Epithelial cell of esophagus (primary cell): ENCODE measurements at regions not wholly inside any gene's neighbourhood (a gene's known extent, or its start where the extent isn't known, plus 50 kb on each side); places are given as distances from the start of the nearest gene placed in this dataset.
"Not testable (repeated sequence)": the region's sequence is repeated elsewhere in the genome, so short reads cannot be mapped to it uniquely, and the experiment has no call there.

Experiments used
- DNase-seq: peaks from one replicate; pipeline ENCODE4 v3.0.0; 2010; ENCODE audit warnings: low read depth
- H3K4me3 ChIP-seq: 2 replicates; pipeline ENCODE4 v1.5.1; 2011; ENCODE audit warnings: mild to moderate bottlenecking, low read length, control low read depth
- CTCF ChIP-seq: IDR thresholded peaks from 2 replicates; pipeline ENCODE4 v1.5.1; 2011; ENCODE audit warnings: low read depth, mild to moderate bottlenecking, low read length, control low read depth, inconsistent platforms; ENCODE audit not compliant: insufficient read depth; ENCODE audit errors: missing control alignments

DNA sequence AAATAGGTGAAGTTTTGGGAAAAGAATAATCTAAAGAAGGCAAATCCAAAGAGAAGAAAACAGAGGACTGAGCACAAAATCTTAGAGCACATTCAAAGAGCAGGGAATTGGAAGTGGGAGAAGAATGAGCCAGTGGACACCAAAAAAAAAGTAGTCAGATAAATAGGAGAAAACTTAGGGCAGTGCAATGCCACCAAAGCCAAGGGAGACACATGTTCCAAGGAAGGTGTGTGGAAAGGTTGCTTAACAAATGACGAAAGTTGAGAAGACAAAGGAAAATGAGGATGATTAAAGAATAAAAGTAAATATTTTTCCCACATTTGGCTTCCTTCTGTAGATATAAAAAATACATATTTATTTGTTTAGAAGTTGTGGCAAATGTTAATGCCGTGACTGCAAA is 237.6 kb downstream of the TANC2 start:
- no peak for DNase-seq
- no peak for TF ChIP-seq CTCF
- H3K4me3 ChIP-seq, result no peak overlapping the region

DNA sequence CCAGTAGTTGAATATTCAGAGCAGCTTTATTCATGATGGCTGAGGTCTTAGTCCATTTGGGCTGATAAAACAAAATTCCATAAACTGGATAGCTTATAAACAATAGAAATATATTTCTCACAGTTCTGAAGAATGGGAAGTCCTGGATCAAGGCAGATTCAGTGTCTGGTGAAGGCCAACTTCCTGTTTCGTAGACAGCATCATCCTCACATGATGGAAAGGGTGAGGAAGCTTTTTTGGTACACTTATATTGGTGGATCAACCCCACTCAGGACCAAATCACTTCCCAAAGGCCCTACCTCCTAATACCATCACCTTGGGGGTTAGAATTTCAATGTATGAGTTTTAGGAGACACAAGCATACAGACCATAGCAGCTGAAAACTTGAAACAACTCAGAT is 224.2 kb downstream of the CYB561 start:
- DNase-seq, result no peak
- no peak for TF ChIP-seq CTCF
- H3K4me3 ChIP-seq, result no peak overlapping the region

DNA sequence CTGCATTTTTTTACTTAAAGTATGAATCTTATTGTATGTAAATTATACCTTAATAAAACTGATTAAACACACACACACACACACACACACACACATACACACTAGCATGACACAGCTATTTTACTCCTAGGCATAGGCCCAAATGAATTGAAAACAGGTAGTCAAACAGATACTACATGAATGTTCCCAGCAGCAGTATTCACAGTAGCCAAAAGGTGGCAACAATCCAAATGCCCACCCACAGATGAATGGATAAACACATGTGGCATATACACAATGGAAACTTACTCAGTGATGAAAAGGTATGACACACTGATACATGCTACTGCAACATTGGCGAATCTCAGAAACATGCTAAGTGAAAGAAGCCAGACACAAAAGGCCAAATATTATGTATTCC is 223.5 kb downstream of the CYB561 start:
- TF ChIP-seq CTCF, result no peak
- peak; percentile 24 for DNase-seq
- no peak overlapping the region for H3K4me3 ChIP-seq

DNA sequence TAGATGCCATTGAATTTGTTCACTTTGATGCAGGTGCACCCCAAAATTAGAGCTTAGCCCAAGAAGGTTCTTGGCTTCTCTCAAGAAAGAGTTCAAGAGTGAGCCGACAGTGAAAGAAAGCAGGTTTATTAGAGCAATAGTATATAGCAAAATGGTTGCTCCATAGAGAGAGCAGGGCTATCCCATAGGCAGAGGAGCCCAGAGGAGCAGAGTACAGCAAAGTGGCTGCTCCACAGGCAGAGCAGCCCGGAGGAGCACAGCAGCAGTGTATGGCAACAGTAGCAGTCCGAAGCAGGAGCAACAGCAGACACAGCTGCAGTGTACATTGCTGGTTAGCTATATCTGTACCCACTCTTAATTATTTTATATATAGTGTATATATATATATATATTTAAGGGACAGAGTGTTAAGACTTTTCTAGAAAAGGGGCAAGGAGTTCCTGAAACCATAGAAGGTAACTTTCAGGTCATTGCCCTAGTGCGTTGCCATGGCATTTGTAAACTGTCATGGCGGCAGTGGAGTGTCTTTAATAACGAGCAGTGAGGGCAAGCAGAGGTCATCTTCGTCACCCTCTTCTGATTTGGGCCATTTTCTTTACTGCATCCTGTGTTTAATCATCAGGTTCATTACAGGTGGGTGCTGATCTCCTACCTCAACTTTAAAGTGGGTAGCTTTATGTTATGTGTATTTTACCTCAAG is 222.7 kb downstream of the CYB561 start:
- DNase-seq, result no peak
- TF ChIP-seq CTCF, result no peak
- no peak overlapping the region for H3K4me3 ChIP-seq

DNA sequence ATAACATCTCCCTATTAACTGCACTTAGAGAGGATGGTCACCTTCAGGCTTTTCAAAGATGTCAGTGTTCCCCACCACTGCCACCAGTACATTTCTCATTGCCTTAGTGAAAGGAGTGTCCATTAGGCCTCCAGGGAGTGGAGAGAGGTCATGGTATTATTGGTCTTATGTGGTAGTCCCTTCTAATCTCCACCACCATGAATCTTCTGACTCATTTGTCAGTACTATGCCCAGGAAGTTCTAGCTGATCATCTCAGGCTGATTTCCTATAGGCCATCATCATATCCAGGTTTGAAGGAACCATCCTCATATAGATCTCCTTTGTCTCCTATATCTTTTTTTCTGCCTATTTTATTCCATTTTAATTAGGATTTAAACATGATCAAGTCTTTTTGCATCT is 221.5 kb downstream of the CYB561 start:
- no peak overlapping the region for H3K4me3 ChIP-seq
- no peak for DNase-seq
- TF ChIP-seq CTCF, result no peak

GRCh38 chr17:63226720-63227119 is 219.4 kb downstream of the CYB561 start:
- not testable (repeated sequence) for H3K4me3 ChIP-seq, DNase-seq

DNA sequence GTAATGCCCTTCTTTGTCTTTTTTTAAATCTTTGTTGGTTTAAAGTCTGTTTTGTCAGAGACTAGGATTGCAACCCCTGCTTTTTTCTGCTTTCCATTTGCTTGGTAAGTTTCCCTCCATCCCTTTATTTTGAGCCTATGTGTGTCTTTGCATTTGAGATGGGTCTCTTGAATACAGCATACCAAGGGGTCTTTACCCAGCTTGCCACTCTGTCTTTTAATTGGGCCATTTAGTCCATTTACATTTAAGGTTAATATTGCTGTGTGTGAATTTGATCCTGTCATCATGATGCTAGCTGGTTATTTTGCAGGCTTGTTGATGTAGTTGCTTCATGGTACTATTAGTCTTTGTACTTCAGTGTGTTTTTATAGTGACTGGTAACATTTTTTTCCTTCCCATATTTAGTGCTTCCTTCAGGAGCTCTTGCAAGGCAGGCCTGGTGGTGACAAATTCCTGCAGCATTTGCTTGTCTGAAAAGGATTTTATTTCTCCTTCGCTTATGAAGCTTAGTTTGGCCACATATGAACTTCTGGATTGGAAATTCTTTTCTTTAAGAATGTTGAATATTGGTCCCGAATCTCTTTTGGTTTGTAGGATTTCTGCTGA is 215.0 kb downstream of the CYB561 start:
- DNase-seq, H3K4me3 ChIP-seq: not testable (repeated sequence)

GRCh38 chr17:63232565-63233310 is 213.4 kb downstream of the CYB561 start:
- TF ChIP-seq CTCF, result no peak
- H3K4me3 ChIP-seq, result no peak overlapping the region
- DNase-seq, result no peak
